Activated gamma-delta T cell (primary cell): ENCODE measurements at regions not wholly inside any gene's neighbourhood (a gene's known extent, or its start where the extent isn't known, plus 50 kb on each side); places are given as distances from the start of the nearest gene placed in this dataset.
"Not testable (repeated sequence)": the region's sequence is repeated elsewhere in the genome, so short reads cannot be mapped to it uniquely, and the experiment has no call there.

Experiments used
- DNase-seq: peaks from one replicate; lab custom pipeline; 2025; lab: John Stamatoyannopoulos, UW

DNA sequence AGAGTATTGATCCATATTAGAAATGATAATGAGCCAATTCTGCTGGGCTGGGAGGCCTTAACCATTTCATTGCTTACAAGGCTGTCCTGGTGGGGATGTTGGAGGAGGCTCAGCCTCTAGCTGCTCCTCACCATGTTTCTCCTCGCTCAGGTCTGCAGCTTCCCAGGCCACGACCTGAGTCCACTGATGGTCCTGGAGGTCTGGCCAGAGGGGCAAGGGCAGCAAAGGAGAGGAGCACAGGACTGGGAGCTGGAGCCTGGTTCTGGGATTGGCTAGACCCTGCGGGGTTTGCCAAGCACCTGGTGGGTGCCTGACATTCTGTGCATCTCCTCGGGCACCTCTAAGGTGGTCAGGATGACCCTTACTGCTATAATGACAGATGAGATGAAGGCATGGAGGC, 92.6 kb downstream of the KIF26A start:
- DNase-seq, result no peak

DNA sequence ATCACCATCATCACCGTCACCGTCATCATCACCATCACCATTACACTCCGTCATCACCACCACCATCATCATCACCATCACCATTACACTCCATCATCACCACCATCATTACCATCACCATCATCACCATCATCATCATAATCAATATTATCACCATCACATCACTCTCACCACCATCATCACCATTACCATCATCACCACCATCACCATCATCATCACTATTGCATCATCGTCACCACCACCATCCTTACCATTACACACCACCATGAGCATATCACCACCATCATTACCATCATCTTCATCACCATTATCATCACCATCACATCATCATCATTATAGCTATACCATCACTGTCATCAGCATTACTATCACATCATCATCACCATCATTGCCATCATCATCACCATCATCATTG, 93.7 kb downstream of the KIF26A start:
- no peak for DNase-seq

DNA sequence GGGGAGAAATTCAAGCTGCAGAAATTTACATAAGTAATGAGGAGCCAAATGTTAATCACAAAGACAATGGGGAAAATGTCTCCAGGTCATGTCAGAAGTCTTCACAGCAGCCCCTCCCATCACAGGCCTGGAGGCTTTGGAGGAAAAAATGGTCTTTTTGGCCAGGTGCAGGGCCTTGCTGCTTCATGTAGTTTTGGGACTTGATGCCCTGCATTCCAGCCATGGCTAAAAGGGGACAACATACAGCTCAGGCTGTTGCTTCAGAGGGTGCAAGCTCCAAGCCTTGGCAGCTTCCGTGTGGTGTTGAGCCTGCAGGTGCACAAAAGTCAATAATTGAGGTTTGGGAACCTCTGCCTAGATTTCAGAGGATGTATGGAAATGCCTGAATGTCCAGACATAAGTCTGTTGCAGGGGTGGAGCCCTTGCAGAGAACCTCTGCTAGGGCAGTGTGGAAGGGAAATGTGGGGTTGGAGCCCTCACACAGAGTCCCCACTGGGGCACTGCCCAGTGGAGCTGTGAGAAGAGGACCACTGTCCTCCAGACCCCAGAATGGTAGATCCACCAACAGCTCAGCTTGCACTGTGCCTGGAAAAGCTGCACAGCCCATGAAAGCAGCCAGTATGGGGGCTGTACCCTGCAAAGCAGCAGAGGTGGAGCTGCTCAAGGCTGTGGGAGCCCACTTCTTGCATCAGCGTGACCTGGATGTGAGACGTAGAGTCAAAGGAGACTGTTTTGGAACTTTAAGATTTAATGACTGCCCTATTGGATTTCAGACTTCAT, 95.8 kb downstream of the KIF26A start:
- DNase-seq, result not testable (repeated sequence)

DNA sequence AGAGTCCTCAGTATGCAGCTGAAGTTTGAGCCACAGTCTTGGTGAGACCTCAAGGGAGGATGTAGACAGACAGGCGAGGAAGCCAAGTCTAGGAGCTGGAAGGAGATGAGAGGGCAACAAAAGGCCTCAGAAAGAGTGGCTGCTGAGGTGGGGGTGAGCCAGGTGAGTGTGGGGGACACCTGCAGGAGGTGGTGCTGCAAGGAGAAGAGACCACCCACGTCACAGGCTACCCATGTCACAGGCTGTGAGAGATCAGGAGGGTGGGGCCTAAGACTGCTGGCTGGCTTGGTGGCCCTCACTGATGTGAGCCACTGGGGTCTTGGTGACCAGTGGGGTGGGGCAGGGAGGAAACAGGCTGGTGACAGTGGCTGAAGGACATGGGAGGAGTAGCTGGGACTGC, 97.3 kb downstream of the KIF26A start:
- DNase-seq, result no peak

DNA sequence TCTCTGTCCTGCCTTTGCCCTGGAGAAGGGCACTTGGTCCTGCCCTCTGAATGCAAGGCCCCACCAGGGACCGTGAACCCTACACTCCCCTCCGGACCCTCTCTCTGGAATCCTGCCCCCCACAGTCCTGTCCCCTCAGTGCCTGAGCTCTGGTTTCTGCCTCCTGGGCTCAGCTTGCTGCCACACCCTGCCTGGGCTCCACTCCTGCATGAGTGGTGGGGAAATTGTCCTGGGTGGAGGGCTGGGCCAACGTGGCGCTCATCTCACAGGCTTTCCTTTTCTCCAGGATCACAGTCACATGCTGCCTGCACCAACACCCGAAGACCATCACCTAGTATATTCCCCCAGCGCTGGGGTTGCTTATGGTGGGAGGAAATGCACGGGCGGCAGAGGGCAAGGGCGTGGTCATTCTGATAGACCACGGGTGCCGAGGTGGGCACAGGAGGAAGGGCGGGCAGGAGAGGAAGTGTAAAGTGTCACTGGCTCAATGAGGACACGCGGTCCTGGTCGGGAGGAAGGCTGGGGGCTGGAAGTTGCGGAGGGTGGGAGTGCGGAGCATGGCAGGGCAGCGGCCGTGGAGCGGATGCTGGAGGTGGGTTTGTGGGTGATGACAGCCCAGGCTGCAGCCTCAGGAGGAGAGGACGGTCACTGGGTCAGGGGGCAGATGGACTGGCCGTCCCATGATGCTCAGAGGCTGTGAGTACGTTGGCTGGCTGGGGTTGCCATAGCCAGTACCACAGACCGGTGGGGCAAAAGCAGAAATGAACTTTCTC, 99.5 kb downstream of the KIF26A start:
- DNase-seq, result no peak

DNA sequence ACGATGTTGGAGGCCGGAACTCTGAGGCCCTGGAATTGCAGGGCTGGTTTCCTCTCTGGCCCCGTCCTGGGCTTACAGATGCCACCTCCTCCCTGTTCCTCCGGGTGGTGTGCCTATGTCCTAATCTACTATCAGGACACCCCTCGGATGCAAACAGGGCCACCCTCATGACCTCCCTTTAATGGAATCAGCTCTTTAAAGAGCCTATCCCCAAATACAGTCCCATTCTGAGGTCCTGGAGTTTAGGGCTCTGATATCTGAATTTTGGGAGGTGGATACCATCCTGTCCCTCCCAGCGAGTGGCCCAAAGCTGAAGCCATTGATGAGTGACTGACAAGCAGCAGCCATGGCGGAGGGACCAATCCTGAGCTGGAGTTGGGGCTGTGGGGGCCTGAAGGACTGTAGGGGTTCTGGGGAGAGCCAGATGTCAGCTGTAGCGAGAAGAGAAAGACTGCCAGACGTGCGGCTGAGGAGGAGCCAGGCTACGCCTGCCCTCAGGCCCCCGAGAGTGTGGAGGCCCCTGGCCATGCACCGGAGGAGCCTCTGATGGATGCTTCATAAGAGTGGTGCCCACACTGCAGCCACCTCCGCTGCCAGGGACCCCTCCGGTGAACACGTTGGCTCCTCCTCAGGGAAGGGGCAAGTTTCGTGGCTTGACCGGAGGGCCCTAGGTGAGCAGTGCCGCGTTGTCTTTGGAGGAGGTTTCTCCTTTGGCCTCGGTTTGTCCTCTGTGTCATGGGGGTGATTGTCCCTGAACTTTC, 100.2 kb downstream of the KIF26A start:
- no peak for DNase-seq

DNA sequence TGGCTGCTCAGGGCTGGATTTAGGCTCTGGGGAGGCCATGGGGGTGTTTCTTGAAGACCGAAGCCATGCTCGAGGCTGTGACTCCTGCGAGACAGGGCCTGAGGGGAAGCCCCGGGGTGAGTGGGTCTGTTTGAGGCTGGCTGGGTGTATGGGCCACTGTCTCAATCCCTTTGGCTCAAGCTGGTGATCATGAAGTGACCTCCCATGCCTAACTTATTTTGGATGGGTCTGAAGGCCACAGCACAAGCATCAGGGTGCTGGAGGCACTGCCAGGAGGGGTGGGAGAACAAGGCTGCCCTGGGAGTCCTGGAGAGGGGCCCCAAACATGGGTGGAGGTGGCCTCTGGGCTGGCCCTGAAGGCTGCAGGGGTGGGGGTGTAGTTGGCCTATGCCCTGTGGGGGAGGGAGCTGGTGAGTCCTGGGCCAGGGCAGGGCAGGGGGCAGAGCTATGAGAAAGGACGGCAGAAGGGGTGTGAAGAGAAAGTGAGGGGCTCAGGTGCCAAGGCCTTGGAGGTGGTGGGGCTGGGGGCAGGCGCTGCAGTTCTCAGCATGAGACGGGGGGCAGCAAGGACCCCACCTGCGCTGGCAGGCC, 100.9 kb downstream of the KIF26A start:
- DNase-seq, result no peak

DNA sequence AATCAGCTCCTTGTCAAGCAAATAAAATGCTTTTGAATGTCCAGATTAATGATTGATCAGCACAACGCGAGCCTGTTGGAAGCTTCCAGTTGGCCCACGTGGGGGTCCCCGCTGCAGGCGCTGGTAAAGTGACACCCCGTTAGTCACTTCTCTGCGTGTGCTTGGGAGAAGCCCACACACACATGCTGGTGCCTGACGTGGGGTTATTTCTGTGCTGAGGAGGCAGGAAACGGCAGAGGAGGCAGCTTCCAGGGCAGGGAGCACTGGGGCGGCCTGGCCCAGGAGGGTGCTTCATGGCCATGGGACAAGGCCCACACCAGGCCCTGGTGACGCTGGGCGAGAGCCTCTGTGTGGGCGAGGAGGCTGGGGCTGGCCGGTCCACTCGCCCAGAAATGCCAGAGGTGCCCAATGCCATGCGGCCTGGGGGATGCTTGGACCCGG, 101.5 kb downstream of the KIF26A start:
- DNase-seq, result no peak

DNA sequence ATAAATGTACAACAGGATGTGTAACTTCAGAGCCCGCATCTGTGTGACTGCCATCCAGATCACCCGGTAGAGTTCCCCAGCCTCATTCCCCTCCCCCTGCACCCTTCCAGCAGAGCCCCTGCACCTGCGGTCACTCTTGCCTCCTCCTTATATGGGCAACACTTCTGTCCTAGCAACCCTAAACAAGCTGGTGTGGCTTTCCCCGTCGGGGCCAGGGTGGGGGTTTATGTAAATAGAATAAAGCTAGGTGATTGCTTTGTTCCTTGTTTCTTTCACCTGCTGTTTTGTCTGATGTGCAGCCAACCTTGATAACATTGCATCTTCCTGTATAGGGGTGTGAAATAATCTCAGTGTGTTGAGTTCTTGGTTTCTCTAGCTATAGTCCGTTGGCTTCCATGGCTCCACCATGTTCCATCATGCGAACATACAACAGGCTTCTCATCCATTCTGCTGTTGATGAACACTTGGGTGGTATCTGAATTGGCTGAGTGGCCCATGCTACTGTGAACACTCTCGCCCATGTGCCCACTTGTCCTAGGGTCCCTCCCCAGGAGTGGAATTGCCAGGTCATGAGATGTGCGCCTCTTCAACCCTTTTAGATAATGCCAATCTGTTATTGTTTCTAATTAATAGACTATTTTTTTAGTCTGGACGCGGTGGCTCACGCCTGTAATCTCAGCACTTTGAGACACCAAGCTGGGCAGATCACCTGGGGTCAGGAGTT, 102.2 kb downstream of the KIF26A start:
- DNase-seq, result no peak

DNA sequence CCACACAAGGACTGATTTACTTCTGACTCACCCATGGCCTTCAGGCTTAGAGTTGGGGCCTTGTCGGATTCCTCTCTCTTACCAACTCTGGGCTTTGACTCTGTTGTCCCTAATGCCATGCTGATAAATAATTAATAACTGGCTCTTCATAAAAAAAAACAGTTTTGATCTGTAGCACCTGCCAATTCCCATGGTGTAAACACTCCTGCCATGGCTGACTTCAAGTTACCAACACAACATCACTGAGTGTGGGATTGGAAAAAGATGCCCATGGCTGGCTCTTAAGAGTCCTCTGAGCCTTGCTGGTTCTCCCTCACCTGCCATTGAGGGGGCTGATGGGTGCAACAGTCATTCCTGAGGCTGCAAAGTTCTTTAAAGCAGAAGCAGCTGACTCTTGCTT, 104.8 kb downstream of the KIF26A start:
- no peak for DNase-seq

DNA sequence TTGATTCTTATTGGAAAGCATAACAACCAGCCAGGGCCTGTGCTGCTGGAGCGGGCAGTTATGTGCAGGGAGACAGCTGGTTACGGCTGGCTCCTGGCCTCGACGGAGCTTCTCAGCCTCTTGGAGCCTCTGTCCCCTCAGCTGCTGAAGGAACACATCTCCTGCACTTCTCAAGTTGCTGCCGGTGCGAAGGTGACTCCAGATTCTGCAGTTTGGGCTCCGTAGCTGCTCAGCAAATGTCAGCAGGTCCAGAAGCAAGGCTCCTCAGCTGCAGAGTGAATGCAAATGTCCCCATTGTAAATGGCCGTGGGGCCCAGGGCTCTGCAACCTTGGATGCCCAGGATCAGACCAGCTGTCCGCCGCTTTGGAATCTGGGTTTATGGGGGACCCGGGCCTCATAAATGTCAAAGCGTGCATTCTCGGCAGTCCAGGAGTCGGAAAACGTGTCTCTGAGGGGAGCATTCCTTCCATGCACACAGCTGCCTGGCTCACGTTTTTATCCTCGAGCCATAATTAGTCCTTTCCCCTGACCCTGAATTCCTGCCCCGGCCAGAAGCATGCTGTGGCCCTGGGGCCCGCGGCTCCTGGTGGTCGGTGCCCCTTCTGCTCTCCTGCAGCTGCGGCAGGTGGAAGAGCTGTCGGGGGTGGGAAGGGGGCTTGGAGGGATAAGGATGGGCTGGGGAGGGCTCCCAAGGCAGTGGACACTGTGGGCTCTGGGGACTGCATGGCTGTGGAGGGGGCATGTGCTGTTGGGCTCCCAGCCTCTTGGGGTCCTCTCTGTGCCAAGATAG, 106.0 kb downstream of the KIF26A start:
- no peak for DNase-seq

DNA sequence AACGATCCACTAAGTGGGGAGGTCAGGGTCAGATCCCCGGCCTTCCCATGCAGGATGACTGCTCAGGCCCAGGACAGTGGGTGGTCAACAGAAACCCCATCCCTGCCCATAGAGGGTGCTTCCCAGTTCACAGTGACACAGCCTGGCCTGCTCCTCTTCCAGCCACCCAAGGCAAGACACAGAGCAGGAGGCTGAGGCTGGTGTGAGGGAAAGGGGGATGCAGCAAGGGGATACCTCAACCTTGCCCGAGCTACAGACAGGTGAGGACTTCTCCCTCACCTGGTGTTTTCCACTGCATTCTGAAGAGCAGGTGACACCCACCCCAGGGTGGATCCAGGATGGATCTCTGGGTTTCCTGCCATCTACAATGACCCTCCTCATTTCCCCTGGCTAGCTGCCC, 106.7 kb downstream of the KIF26A start:
- no peak for DNase-seq

DNA sequence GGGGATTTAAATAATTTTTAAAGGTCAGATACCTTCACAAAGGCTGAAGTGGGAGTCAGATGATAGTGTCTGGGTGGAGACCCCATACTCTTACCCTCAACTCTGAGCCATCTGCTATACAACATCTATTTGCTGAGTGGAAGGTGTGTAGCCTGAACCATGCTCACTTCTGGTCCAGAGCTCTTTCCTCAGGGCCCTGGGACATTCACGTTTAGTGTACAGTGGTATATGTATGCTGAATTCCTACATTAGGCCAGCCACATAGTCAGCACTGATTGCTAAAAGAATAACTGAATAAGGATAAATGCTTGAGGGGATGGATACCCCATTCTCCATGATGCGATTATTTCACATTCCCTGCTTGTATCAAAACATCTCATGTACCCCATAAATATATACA, 107.3 kb downstream of the KIF26A start:
- DNase-seq, result no peak

DNA sequence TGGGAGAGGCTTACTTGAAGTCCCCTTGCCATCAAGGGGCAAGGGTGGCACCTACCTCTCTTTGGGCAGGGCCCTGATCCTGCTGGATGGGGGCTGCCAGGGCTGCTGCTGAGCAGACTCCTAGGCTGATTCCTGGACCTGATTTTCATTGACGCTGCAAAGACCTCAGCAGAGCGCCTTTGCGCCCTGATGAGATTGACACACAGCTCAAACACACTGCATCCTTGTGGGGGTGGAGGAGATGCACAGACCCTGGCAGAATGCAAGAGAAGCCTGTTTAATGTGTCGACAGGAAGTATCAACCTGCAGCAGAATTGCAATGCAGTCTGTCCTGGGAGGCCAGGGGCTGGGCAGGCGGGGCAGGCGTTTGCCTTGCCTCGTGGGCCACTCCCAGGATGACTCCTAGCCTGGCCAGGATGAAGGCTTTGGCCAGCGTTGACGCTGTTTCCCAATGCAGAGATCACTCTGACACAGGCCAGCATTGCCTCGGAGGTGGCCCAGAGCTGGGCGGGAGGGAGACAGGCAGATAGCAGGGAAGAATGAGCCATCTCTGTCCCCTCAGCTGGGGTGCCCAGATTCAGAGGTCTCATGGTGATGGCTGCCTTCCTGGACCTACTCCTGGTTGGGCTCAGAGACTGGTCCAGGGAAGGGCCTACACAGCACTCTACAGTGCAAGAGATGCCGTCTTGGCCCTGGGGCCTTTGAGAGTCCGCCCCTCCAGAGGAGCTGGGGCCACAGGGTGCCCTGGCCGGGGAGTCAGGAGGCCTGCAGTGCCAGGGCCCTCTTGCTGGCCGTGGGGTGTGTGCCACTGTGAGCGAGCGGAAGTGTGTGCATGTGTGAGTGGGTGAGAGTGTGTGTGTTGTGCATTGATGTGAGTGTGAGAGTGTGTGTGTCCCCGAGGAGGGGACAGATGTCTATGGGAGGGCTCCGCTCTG, 108.3 kb downstream of the KIF26A start:
- no peak for DNase-seq

DNA sequence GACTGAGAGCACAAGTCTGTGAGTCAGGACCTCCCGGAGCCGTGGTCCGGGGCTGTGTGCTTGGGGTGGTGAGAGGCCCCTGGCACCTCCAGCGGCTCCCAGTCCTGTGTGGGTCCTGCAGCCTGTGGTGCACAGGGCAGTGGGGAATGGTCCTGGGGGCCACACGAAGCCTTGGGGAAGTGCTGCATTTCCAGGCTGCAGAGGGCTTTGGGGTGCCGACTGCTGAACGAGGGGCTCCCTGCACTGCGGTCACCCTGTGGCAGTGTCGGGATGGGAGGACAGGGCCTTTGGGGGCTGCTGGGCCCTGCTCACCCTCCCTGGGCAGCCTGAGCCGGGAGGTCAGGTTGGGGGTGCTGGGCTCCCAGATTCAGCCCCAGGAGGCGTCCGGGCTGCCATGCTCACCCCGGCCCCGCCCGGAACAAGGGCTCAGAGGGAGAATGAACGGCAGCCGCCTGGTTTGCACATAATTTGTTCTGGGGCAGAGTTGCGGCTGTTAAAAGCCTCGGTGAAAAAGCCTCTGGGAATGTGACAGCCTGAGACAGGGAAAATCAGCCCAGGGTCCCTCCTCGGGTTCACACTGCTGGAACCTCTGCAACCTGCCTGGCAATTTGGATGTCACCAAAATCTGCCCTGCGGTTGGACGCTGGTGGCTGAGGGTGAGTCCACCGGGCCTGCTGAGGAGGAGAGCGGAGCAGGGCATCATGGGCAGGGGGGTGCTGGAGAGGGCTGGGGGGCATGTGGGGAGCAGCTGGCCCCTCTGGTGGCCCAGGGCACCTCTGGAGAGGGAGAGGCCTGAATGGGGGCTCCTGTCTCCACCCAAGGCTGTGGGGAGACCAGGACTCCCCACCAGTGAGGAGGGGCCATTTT, 109.2 kb downstream of the KIF26A start:
- DNase-seq, result no peak

DNA sequence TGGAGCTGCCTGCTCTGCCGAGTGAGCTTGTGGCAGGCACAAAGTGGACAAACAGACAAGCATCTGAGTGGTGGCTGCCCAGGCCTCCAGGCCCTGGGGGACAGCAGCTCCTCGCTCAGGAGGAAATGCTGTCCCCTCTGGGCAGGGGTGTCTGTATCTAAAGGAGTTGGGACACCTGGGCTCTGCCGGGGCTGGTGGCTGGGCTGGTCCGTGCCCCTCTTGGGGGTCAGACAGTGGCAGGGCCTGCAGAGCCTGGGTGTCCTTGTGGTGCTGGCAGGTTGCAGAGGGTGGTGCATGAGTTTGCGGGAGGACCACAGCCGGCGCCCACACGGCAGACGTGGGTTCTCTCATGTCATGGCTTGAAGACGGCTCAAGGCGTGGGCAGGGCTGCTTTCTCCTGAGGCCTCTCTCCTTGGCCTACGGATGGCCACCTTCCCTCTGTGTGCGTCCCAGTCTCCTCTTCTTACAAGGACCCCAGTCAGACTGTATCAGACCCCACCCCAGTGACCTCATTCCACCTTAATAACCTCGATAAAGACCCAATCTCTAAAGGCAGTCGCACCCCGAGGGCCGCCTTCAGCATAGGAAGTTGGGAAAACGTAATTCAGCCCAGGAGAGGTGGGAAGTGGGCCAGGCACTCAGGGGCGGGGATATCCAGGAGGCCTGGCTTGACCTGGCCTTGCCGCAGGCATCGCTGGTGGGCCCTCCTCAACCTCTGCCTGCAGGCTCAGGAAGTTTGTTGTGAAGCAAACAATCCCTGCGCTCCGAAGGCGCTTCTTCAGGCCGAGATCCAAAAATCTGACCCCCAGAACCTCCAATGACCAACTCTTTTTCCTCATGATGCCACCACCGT, 110.0 kb downstream of the KIF26A start:
- no peak for DNase-seq

DNA sequence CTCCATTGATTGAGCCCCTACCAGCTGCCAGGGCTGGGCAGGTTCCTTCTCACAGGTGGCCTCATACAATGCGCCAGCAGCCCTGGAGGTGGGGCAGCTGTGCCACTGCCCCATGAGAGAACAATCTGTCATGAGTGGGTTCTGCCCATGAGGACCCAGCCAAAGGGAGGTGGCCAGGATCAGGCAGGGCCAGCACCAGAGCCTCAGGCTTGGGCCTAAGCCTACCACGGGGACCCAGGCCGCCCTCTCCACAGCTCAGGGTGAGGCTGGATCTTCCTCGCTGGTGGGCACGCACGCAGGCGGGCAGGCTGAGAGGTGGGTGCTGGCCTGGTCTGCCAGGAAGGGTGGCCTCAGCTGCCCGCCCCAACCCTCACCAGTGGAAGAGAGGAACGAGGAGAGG, 110.7 kb downstream of the KIF26A start:
- no peak for DNase-seq

DNA sequence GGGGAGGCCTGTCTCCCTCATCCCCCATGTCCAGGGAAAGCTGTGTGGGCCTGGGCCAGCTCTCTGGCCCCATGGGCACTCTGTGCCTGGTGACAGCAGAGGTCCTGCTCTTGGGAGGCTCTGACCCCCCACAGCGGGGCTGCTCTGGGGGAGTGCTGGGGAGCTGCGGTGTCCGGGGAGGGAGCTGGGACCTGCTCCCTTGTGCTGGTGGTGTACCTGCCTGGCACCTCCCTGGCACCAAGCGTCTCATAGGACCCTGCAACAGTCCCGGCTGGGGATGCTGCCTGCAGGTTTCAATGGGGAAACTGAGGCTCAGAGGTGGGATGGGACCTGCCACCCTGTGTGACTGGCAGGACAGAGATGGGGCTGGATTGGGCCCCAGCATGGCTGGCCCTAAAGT, 111.3 kb downstream of the KIF26A start:
- no peak for DNase-seq
